HG03025 (cell line): ENCODE measurements at regions not wholly inside any gene's neighbourhood (a gene's known extent, or its start where the extent isn't known, plus 50 kb on each side); places are given as distances from the start of the nearest gene placed in this dataset.
"Not testable (repeated sequence)": the region's sequence is repeated elsewhere in the genome, so short reads cannot be mapped to it uniquely, and the experiment has no call there.

Experiments used
- ATAC-seq: cut with Tn5 transposase; IDR thresholded peaks from one replicate; pipeline ENCODE4 v1.9.1; 2021; ENCODE audit warnings: mild to moderate bottlenecking, moderate library complexity; ENCODE audit not compliant: unreplicated experiment, low FRiP score

GRCh38 chr5:32534041-32534440, 51.3 kb upstream of the SUB1 start:
- ATAC-seq = no peak

GRCh38 chr5:32531885-32532520, 53.4 kb upstream of the SUB1 start:
- ATAC-seq = peak; percentile 35

GRCh38 chr5:32527321-32527720, 58.0 kb upstream of the SUB1 start:
- not testable (repeated sequence) for ATAC-seq

GRCh38 chr5:32526810-32527209, 58.5 kb upstream of the SUB1 start:
- no peak for ATAC-seq

GRCh38 chr5:32523625-32524024, 61.7 kb upstream of the SUB1 start:
- no peak for ATAC-seq

- ATAC-seq = no peak
Measured at GRCh38 chr5:32522429-32523143, 62.8 kb upstream of the SUB1 start.

GRCh38 chr5:32521481-32521880, 63.9 kb upstream of the SUB1 start:
- ATAC-seq = no peak

GRCh38 chr5:32520972-32521371, 64.4 kb upstream of the SUB1 start:
- ATAC-seq = no peak

- ATAC-seq = no peak
Measured at GRCh38 chr5:32520356-32520755, 65.0 kb upstream of the SUB1 start.

GRCh38 chr5:32519508-32519907, 65.8 kb upstream of the SUB1 start:
- ATAC-seq = no peak

- ATAC-seq = no peak
Measured at GRCh38 chr5:32514806-32515205, 70.3 kb upstream of the ZFR start.

- ATAC-seq = no peak
Measured at GRCh38 chr5:32512926-32513325, 68.4 kb upstream of the ZFR start.

GRCh38 chr5:32511776-32512374, 67.3 kb upstream of the ZFR start:
- no peak for ATAC-seq

- ATAC-seq = no peak
Measured at GRCh38 chr5:32510860-32511259, 66.3 kb upstream of the ZFR start.

GRCh38 chr5:32508806-32509805, 64.6 kb upstream of the ZFR start:
- no peak for ATAC-seq

GRCh38 chr5:32507738-32508434, 63.3 kb upstream of the ZFR start:
- no peak for ATAC-seq

- ATAC-seq = no peak
Measured at GRCh38 chr5:32506799-32507198, 62.3 kb upstream of the ZFR start.

- ATAC-seq = no peak
Measured at GRCh38 chr5:32506201-32506661, 61.7 kb upstream of the ZFR start.

- no peak for ATAC-seq
Measured at GRCh38 chr5:32505756-32506155, 61.2 kb upstream of the ZFR start.

GRCh38 chr5:32504989-32505596, 60.6 kb upstream of the ZFR start:
- no peak for ATAC-seq
